ENCODE measurements at regions not wholly inside any gene's neighbourhood (a gene's known extent, or its start where the extent isn't known, plus 50 kb on each side); places are given as distances from the start of the nearest gene placed in this dataset.

DNA sequence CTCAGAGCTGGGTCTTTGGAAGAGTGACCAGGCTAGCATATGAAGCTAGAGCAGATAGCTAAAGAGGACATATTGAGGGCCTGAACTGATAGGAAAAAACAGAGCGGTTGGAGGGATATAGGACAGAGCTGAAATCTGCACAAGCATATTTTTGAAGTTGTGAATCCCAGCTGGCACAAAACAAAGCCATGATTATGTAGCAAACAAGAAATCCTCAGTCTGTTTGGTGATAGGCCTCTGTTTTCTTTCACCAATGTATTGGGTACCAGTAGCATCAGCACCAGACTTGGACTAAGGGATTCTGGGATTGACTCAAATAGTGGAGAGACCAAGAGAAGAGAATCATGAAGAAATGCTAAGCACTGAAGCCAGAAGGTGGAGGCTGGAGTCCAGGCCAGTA is 151.0 kb downstream of the FAM43A start:
- no peak for DNase-seq (ENCODE audit: low read depth)

- no peak for DNase-seq (ENCODE audit: low read depth)
Measured at GRCh38 chr3:194837457-194838127, 151.9 kb downstream of the FAM43A start.

- DNase-seq (ENCODE audit: low read depth): no peak
Measured at GRCh38 chr3:194838236-194838635, 152.6 kb downstream of the FAM43A start.

DNA sequence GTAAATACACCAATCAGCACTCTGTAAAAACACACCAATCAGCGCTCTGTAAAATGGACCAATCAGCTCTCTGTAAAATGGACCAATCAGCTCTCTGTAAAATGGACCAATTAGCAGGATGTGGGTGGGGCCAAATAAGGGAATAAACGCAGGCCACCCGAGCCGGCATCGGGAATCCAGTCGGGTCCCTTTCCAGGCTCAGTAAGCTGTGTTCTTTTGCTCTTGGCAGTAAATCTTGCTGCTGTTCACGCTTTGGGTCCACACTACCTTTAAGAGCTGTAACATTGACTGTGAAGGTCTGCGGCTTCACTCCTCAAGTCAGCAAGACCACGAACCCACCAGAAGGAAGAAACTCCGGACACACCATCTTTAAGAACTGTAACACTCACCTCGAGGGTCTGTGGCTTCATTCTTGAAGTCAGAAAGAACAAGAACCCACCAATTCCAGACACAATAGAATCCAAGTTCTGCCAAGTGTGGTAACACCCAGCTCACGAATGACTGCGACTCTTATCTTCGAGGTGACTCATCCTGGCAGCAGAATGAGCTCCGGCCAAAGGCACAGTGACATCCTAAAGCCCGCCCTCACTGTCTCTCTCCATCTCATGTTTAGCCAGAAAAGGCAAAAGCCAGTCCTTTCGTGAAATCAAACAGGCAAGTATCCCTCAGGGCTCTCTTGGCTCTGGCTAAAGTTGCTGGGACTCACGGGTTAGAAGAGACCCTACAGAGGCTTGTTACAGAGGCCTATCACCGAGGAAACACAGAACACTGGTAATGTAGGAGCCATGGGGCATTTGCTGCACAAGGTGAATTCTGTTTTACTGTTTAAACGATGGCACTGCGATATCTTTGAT is 155.2 kb downstream of the FAM43A start:
- no peak for DNase-seq (ENCODE audit: low read depth)

DNA sequence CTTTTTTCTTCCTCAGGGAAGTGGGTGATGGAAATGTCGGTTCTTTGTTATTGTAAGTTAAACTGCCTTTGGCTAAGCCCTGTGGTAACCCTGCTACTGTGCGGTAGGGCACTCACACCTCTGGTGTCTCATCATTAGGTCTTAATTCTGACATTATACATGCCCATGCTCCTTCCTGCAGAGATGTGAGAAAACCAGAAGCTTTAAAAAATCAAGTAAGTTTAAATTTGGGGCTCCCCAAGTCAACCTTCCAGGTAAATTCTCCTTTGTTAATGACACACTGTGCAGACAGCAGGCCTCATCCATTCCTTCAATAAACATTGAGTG is 155.8 kb downstream of the FAM43A start:
- DNase-seq (ENCODE audit: low read depth): no peak

GRCh38 chr3:194843556-194843955 is 157.9 kb downstream of the FAM43A start:
- no peak for DNase-seq (ENCODE audit: low read depth)

DNA sequence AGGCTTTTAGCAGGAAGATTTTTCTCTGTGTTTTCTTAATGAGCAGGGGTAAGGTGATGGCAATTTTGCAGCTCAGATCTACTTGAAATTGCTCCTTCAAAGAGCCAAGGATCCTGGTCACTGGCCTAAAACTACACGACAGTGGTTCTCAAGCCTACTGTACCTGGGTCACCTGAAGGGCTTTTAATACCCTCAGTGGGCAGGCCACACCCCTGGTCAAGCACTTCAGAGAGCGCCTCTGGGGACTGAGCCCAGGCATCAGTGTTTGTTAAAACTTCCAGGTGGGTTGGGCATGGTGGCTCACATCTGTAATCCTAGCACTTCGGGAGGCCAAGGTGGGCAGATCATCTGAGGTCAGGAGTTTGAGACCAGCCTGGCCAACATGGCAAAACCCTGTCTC is 158.4 kb downstream of the FAM43A start:
- DNase-seq (ENCODE audit: low read depth): no peak

DNA sequence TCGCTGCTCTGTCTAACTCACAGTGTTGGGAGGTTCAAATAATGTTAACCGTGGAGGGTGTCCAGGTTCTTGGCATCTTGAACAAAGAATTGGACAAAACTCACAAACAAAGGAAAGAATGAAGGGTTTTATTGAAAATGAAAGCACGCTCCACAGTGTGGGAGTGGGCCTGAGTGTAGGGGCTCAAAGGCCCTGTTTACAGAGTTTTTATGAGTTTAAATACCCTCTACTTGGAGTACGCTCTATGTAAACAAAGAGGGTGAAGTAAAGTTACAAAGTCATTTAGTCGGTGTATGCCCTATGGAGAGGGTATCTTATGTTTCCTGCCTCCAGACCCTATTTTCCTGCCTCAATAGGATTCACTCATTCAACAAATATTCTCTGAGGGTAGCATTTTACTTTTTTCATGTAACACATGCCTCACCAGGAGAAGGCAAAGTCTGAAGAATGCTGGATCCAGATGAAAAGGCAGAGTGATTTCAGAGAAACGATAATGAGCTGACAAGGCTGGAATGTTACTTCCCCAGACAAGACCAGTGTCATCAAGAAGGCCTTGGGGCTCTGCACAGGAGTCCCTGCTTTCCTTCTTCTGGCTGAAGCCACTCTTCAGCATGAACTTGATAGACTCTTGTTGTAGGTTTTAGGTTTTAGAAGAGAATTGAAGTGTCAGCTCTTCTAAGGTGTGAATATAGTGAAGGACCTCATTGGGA is 163.6 kb downstream of the FAM43A start:
- no peak for DNase-seq (ENCODE audit: low read depth)

DNA sequence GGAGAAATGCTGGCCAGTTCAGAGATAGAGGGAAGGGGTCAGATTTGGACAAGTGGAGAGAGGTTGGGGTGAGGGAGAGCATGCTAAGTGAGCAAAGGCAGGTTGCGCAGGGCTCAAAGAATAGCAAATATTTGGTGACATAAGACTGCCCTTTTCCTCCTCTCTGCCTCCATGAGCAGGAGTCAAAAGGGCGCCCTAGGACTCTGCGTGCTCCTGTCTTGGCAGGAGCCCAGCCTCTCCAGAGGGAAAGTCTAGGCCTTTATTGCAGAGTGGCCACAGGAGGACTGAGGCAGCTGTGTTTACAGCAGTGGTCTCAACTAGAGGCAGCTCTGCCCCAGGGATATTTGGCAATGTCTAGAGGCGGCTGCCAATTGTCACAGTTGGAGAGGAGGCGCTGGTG is 165.6 kb downstream of the FAM43A start:
- no peak for DNase-seq (ENCODE audit: low read depth)

DNA sequence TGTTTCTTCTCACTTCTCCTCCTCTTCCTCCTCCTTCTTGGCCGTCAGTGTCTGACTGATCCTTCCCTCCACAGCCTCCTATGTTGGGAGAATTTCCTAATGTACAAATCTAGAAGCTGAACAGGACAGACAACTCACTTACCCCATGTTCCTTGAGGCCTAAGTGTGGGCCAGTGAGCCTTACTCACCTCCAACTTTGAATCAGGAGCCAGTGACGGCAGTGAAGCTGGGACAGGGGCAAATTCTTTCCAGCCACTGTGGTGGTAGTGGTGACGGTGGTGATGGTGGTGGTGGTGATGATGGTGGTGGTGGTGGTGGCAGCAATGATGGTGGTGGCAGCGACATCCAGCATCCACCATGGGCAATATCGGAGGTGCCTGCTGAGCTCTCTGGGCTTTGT is 166.3 kb downstream of the FAM43A start:
- DNase-seq (ENCODE audit: low read depth): no peak

GRCh38 chr3:194852345-194852744 is 166.7 kb downstream of the FAM43A start:
- no peak for DNase-seq (ENCODE audit: low read depth)

DNA sequence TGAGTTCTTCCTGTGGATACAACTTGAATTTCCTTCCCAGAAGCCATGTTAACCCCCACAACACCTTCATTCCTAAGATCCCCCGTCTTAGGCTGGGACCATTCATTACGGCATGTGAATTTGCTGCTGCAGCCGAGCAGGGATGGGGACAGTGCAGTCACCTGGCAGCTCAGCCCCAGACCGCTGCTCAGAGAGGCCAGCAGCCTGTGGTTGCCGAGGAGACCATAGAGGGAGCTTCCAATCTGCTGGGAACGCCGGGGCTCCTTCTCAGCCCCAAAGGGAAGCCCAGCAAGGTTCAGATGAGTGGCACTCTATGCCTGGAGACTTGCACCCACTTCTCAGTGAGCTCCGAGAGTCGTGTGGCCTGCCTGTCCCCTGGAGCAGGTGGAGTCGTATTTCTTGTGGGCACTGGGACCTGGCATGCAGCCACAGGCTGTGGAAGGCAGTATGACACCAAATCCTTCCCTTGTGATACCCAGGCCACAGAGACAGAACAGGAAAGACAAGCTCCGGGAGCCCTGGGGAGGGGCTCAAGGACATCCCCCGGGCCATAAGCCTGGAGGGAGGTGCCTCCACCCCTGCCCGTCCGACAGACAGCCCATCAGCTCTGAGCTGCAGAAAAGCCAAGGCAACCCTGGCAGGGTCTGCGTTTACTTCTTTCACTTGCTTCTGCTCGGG is 167.3 kb downstream of the FAM43A start:
- DNase-seq (ENCODE audit: low read depth): no peak

DNA sequence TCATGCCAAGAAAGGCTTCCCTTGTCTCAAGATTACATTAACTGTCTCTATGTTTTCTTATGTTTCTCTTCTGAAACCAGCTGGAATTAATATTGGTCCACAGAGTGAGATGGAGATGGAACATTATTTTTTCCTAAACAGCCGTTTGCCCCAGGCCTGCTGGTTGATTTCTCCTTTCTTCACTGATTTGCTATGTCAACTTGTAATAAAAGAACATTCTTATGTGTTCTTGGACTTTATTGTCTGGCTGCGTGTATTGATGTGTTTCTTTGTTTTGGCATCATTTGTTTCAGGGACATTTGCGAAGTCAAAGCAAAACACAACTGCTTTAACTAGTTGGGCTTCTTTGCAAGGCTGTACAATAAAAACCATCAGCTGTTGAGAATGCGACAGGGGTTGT is 168.5 kb downstream of the FAM43A start:
- no peak for DNase-seq (ENCODE audit: low read depth)

DNA sequence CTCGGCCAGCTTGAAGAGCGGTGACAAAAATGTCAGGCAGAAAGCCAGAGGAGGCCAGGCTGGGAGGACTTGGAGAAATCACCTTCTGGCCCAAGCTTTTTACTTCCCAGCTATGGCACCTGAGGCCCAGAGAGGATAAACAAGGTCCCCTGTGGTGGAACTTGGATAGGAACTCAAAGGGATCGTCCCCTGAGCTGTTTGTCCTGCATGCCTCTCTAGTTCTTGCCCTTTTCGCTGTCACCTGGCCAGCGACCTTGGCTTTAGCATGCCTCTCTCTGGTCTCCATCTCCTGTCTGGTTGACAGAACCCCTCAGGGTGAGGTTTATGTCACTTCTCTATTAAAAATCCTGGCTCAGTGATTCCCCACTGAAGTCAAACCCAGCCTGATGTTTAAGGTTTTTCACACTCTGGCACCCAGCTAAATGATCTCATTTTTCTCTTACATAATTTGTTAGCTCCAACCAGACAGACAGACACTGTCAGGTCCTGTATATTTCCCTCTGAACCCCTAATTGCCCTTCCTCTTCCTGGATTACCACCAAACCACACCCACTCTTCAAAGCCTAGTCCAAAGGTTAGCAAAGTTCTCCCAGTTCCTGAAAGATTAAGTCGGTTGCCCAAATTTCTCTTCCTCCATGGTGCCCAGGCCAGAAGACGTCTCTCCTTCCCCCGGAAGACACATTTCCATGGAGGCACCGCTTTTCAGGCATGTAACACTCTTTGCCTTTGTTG is 169.1 kb downstream of the FAM43A start:
- no peak for DNase-seq (ENCODE audit: low read depth)

- DNase-seq (ENCODE audit: low read depth): no peak
Measured at GRCh38 chr3:194856296-194856695, 170.6 kb downstream of the FAM43A start.

DNA sequence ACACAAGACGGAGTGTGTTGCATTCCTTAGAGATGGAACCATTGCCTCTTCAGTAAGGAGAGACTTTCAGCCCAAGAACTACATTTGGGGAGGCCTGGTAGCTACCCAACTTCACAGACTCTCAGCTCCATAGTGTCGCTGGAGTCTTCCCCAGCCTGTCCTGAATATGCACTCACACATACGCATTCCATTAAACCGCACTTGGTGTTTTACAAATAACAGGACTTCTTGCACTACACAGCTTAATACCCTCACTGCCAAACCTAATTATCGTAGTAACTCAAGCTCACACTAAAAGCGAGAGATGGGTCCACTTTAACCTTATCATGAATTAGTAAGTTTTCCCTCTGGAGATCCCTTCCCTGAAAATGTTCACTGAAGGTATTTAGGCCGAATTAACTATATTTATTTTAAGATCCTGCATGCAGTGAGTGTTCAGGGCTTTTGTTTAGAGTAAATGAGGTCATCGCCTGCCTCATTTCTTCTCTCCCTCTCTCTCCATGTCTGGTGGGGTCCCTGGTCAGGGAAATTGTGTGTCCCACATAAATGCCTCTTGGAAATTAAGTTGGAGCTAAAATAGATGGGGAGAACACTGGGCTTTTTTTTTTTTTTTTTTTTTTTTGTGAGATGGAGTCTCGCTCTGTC is 171.9 kb downstream of the FAM43A start:
- no peak for DNase-seq (ENCODE audit: low read depth)

- DNase-seq (ENCODE audit: low read depth): no peak
Measured at GRCh38 chr3:194858382-194858781, 172.7 kb downstream of the FAM43A start.

- DNase-seq (ENCODE audit: low read depth): no peak
Measured at GRCh38 chr3:194860725-194861124, 175.0 kb downstream of the FAM43A start.

DNA sequence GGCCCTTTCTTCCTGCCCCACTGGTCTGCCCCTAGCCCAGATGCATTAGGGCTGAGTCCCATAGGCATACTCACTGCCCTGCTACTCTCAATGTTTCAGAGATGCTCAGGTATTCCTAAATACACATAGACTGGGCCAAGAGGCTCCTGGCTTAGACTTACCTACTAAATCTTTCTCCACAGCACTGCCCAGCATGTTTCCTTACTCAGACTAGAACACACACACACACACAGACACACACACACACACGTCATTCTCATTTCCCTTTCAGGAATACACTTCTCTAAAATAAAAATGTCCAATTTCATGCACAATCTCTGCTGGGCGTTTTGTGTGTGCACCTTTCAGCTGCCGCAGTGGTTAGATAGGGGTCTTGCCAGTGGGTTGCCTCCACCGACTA is 175.7 kb downstream of the FAM43A start:
- no peak for DNase-seq (ENCODE audit: low read depth)

DNA sequence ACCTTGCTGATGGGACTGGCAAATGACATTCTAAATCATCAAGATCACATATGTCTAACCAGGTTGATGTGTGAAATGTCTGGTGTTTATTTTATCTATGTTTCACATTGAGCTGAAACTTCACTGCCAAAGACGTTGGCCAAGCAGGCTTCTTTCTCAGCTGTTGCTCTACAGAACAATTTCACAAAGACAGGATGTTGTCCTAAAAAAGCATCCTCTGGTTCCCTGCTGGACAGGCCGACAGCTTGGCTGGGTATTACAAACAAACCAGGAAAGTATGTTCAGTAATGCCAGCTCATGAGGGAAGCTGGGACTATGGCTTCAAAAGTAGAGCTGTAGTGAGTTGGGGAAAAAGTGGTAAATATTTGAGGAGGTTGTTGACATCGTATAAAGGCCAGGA is 179.4 kb downstream of the FAM43A start:
- DNase-seq (ENCODE audit: low read depth): no peak

GRCh38 chr3:194865615-194866014 is 179.9 kb downstream of the FAM43A start:
- DNase-seq (ENCODE audit: low read depth): no peak

All from stimulated activated CD8-positive, alpha-beta memory T cell treated with anti-CD3 and anti-CD28 coated beads, Interleukin-7, amount 100 ng/mL, for 24 hours (primary cell).